Sigmoid colon (tissue), 4 donors: ENCODE measurements at regions not wholly inside any gene's neighbourhood (a gene's known extent, or its start where the extent isn't known, plus 50 kb on each side); places are given as distances from the start of the nearest gene placed in this dataset.

Experiments used
- EP300 ChIP-seq, 4 donors: sonication (generic); formaldehyde crosslinking; IDR thresholded peaks; one replicate each; pipeline ENCODE4 v1.6.1; 2017; ENCODE audit warnings: antibody characterized with exemption in 4 of 4
- TF ChIP-seq, protein P1 (sequence below), 4 experiments: fragments of 450-650 bp in 3 of 4; fragments of 200-600 bp in 1 of 4; IDR thresholded peaks; one replicate each; pipeline ENCODE4 v1.5.1; 2016 to 2019; ENCODE audit warnings: antibody characterized with exemption in 4 of 4, mild to moderate bottlenecking in 3 of 4, moderate library complexity in 2 of 4

- TF ChIP-seq, protein P1, sequence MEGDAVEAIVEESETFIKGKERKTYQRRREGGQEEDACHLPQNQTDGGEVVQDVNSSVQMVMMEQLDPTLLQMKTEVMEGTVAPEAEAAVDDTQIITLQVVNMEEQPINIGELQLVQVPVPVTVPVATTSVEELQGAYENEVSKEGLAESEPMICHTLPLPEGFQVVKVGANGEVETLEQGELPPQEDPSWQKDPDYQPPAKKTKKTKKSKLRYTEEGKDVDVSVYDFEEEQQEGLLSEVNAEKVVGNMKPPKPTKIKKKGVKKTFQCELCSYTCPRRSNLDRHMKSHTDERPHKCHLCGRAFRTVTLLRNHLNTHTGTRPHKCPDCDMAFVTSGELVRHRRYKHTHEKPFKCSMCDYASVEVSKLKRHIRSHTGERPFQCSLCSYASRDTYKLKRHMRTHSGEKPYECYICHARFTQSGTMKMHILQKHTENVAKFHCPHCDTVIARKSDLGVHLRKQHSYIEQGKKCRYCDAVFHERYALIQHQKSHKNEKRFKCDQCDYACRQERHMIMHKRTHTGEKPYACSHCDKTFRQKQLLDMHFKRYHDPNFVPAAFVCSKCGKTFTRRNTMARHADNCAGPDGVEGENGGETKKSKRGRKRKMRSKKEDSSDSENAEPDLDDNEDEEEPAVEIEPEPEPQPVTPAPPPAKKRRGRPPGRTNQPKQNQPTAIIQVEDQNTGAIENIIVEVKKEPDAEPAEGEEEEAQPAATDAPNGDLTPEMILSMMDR (IDR thresholded peaks at IDR 0.05), result no peak
- no peak for TF ChIP-seq EP300 (IDR thresholded peaks at IDR 0.05)
Measured at GRCh38 chr7:155962968-155963300, 150.7 kb upstream of the SHH start.
